IPS-15b (cell line): ENCODE measurements at regions not wholly inside any gene's neighbourhood (a gene's known extent, or its start where the extent isn't known, plus 50 kb on each side); places are given as distances from the start of the nearest gene placed in this dataset.

Experiments used
- H3K27me3 ChIP-seq: one replicate; pipeline ENCODE4 v1.6.1; 2013; ENCODE audit warnings: low read length; ENCODE audit not compliant: control insufficient read depth, insufficient read depth
- H3K36me3 ChIP-seq: one replicate; pipeline ENCODE4 v1.6.1; 2013; ENCODE audit warnings: low read length; ENCODE audit not compliant: control insufficient read depth, insufficient read depth
- H3K4me1 ChIP-seq: one replicate; pipeline ENCODE4 v1.6.1; 2013; ENCODE audit warnings: mild to moderate bottlenecking, low read length; ENCODE audit not compliant: control insufficient read depth, insufficient read depth
- H3K4me3 ChIP-seq: one replicate; pipeline ENCODE4 v1.5.1; 2013; ENCODE audit warnings: low read depth, low read length
- H3K9ac ChIP-seq: one replicate; pipeline ENCODE4 v1.6.1; 2013; ENCODE audit warnings: low read depth, mild to moderate bottlenecking, low read length
- H3K9me3 ChIP-seq: one replicate; pipeline ENCODE4 v1.6.1; 2013; ENCODE audit warnings: mild to moderate bottlenecking, low read length; ENCODE audit not compliant: control insufficient read depth, insufficient read depth

GRCh38 chr10:128624656-128625530, 498.7 kb upstream of the MKI67 start:
- Histone ChIP-seq H3K9me3 (no peaks in the 10 kb centered on the region), H3K9ac (no peak overlapping the region), H3K4me1 (peaks cover 5% of the 10 kb centered on the region), H3K4me3 (no peak overlapping the region), H3K27me3 (no peaks in the 10 kb centered on the region), H3K36me3 (no peaks in the 10 kb centered on the region)

DNA sequence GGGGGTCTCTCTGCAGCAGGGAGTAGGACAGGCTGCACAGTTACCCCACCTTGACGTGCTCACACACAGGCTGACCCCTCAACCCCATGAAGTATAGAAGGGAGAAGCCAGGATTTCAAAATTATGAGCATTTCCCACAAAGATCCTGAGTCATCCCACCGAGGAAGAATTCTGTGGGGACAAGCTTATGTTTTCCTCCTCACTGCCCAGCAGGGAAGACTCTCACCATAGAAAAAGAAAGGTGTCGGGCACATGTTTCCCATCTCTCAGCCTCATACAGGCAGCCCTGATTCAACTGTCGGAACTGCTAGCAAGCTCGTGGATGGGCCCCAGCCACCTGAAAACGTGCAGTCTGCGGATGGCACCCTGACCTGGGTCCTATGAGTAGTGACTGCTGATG, 499.7 kb upstream of the MKI67 start:
- Histone ChIP-seq H3K4me1 (peaks cover 5% of the 10 kb centered on the region), H3K4me3 (no peak overlapping the region), H3K9ac (no peak overlapping the region)

DNA sequence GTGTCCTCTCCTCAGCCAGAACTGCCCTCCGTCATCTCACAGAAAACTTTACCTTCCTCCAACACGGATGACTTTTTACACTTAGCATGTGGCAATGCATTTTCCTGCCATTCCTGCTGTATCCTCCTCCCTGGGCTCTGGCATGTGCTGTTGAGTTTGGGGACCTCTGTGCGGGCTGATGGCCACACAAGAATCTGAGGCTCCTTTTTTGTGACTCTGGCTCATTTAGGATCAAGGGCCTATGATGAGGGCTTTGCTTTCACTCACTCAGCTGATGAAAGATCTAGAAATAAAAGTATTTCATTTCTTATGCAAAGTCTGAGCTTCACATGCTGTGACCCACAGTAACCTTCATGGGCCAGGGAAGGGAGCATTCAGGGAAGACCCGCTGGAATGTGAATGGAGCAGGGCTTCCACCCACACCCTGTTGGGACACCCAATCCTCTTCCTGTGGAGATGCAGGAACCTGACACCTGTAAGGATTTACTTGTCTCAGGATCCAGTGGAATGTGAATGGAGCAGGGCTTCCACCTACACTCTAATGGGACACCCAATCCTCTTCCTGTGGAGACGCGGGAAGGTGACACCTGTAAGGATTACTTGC, 500.3 kb upstream of the MKI67 start:
- Histone ChIP-seq H3K4me3 (no peak overlapping the region), H3K9me3 (no peaks in the 10 kb centered on the region), H3K36me3 (no peaks in the 10 kb centered on the region)

More for the DNA sequence above, 499.7 kb upstream of the MKI67 start:
- Histone ChIP-seq H3K36me3 (no peaks in the 10 kb centered on the region), H3K9me3 (no peaks in the 10 kb centered on the region), H3K27me3 (no peaks in the 10 kb centered on the region)

DNA sequence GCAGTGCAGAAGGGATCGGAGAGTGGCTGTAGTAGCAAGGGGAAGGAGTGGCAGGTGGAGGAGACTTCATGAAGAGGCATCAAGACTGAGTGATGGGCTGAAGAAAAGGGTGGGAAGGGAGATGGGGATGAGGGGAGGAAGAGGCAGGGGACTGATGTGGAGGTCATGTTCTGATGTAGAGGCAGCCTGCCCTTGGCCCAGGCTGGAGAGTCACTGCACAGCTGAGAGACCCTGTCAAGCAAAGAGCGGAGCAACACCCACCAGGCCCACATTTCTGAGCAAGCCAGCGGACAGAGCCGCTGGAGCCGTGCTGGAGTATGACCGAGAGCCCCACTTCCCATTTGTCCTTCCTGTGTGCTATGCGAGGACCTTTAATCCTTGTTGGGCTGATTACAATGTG, 501.6 kb upstream of the MKI67 start:
- H3K9ac ChIP-seq = no peak overlapping the region
- H3K9me3 ChIP-seq = no peaks in the 10 kb centered on the region
- no peaks in the 10 kb centered on the region for H3K36me3 ChIP-seq
- no peak overlapping the region for H3K4me3 ChIP-seq
- H3K4me1 ChIP-seq = peaks cover 5% of the 10 kb centered on the region
- H3K27me3 ChIP-seq = no peaks in the 10 kb centered on the region

More for the DNA sequence above, 500.3 kb upstream of the MKI67 start:
- H3K27me3 ChIP-seq = no peaks in the 10 kb centered on the region
- peaks cover 5% of the 10 kb centered on the region for H3K4me1 ChIP-seq
- H3K9ac ChIP-seq = no peak overlapping the region

GRCh38 chr10:128628252-128628651, 502.0 kb upstream of the MKI67 start:
- Histone ChIP-seq H3K9me3 (no peaks in the 10 kb centered on the region), H3K27me3 (no peaks in the 10 kb centered on the region), H3K4me3 (no peak overlapping the region), H3K36me3 (no peaks in the 10 kb centered on the region), H3K9ac (no peak overlapping the region), H3K4me1 (peaks cover 5% of the 10 kb centered on the region)

- Histone ChIP-seq H3K9ac (no peak overlapping the region), H3K36me3 (no peaks in the 10 kb centered on the region), H3K27me3 (no peaks in the 10 kb centered on the region), H3K4me1 (peaks cover 5% of the 10 kb centered on the region), H3K9me3 (no peaks in the 10 kb centered on the region), H3K4me3 (no peak overlapping the region)
Measured at GRCh38 chr10:128629111-128630096, 503.2 kb upstream of the MKI67 start.

DNA sequence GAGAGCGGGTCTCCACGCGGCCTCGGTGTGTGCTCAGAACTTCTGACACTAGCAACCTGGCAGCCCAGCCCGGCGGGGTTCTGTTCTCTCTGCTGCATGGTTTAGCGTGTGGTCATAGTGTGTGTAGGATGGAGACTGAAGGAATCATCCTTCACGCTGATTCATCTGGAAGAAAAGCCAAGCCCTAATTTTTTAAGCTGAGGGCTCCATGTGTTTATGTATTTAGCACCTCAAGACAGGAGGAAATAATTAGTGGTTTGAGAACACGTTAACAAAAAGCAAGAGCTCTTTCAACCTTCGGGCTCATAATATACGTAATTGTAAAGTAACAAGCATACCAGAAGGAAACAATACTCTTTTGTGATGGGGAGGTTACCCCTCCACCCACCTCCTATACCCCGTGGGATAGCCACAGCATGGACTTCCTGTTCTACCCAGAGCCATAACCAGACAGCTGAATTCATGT, 504.6 kb upstream of the MKI67 start:
- Histone ChIP-seq H3K27me3 (no peaks in the 10 kb centered on the region), H3K9ac (no peak overlapping the region), H3K4me3 (no peak overlapping the region), H3K4me1 (peaks cover 5% of the 10 kb centered on the region), H3K36me3 (no peaks in the 10 kb centered on the region), H3K9me3 (no peaks in the 10 kb centered on the region)

- H3K9ac ChIP-seq = no peak overlapping the region
- H3K36me3 ChIP-seq = no peaks in the 10 kb centered on the region
- no peaks in the 10 kb centered on the region for H3K4me1 ChIP-seq
- H3K9me3 ChIP-seq = no peaks in the 10 kb centered on the region
- H3K4me3 ChIP-seq = no peak overlapping the region
- no peaks in the 10 kb centered on the region for H3K27me3 ChIP-seq
Measured at GRCh38 chr10:128631801-128632241, 505.6 kb upstream of the MKI67 start.

- Histone ChIP-seq H3K36me3 (no peaks in the 10 kb centered on the region), H3K4me1 (no peaks in the 10 kb centered on the region), H3K4me3 (no peak overlapping the region), H3K27me3 (no peaks in the 10 kb centered on the region), H3K9ac (no peak overlapping the region), H3K9me3 (no peaks in the 10 kb centered on the region)
Measured at GRCh38 chr10:128632694-128633093, 506.5 kb upstream of the MKI67 start.

DNA sequence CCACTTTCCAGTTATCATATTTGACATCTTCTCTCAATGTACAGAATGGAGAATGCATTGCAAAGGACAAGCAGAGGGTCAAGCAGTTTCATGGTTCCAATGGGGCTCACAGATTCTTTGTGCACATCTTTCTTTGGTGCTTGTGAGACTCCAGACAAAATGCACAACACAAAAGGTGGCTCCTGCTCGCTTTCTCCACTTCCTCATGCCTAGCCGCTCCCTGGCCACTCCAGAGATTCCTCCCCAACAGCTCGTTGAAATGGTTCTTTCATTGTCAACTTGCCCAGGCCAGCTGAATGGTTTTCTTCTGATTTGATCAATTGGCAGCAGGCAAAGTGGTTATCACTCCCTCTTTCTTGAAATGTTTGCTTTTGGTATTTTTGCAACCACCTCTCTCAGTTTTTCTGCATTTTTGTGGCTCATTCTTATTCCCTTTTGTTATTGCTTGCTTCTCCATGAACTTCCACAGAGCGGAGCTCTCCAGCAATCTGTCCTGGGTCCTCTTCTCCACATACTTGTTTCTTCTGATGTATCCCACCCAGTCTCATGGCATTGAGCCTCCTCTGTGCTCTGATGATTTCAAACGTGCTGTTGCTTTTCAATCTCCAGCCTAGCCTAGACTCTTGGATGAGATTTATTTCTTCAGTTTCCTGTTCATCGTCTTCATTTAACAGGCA, 507.8 kb upstream of the MKI67 start:
- H3K27me3 ChIP-seq = no peaks in the 10 kb centered on the region
- H3K9ac ChIP-seq = no peak overlapping the region
- H3K9me3 ChIP-seq = no peaks in the 10 kb centered on the region
- H3K36me3 ChIP-seq = no peaks in the 10 kb centered on the region
- no peak overlapping the region for H3K4me3 ChIP-seq
- no peaks in the 10 kb centered on the region for H3K4me1 ChIP-seq

GRCh38 chr10:128642023-128642422, 515.8 kb upstream of the MKI67 start:
- Histone ChIP-seq H3K27me3 (no peaks in the 10 kb centered on the region), H3K9me3 (no peaks in the 10 kb centered on the region), H3K9ac (no peak overlapping the region), H3K4me1 (no peaks in the 10 kb centered on the region), H3K4me3 (no peak overlapping the region), H3K36me3 (no peaks in the 10 kb centered on the region)
